Thymus (tissue), 11 donors: ENCODE measurements at regions not wholly inside any gene's neighbourhood (a gene's known extent, or its start where the extent isn't known, plus 50 kb on each side); places are given as distances from the start of the nearest gene placed in this dataset.

Source experiments
- DNase-seq, 9 donors: peaks; one replicate each; pipeline ENCODE4 v3.0.0-alpha.2; 2013; ENCODE audit warnings: low spot score in 9 of 9, low read depth in 6 of 9, missing footprints in 1 of 9
- H3K27ac ChIP-seq, 2 donors: one replicate each; pipeline ENCODE4 v1.5.1; 2013; ENCODE audit warnings: control low read depth in 1 of 2, low read depth in 1 of 2, low read length in 1 of 2, mild to moderate bottlenecking in 1 of 2, moderate library complexity in 1 of 2
- H3K27me3 ChIP-seq, 2 donors: one replicate each; pipeline ENCODE4 v1.5.1; 2013; ENCODE audit warnings: low read length in 1 of 2; ENCODE audit not compliant: control insufficient read depth in 2 of 2, insufficient read depth in 1 of 2
- H3K36me3 ChIP-seq, 2 donors: one replicate each; pipeline ENCODE4 v1.5.1; 2013; ENCODE audit warnings: low read length in 1 of 2, mild to moderate bottlenecking in 1 of 2, moderate library complexity in 1 of 2; ENCODE audit not compliant: control insufficient read depth in 2 of 2, insufficient read depth in 2 of 2
- H3K4me1 ChIP-seq, 2 donors: one replicate each; pipeline ENCODE4 v1.5.1; 2013; ENCODE audit warnings: low read length in 2 of 2; ENCODE audit not compliant: control insufficient read depth in 2 of 2, insufficient read depth in 2 of 2
- H3K4me3 ChIP-seq, 2 donors: one replicate each; pipeline ENCODE4 v1.5.1; 2013; ENCODE audit warnings: low read length in 2 of 2, control low read depth in 1 of 2, mild to moderate bottlenecking in 1 of 2
- H3K9me3 ChIP-seq, 2 donors: one replicate each; pipeline ENCODE4 v1.5.1; 2013; ENCODE audit warnings: low read length in 1 of 2, mild to moderate bottlenecking in 1 of 2; ENCODE audit not compliant: control insufficient read depth in 2 of 2, insufficient read depth in 1 of 2
- WGBS: extraction: QIAGEN DNeasy Blood & Tissue Kit; methylation state at CpG from one replicate; pipeline ENCODE4 v1.1.7; 2013; 5-methylcytosine and 5-hydroxymethylcytosine counted together
- donor health status: healthy.

GRCh38 chr11:82365351-82365750 lies 368.3 kb downstream of the FAM181B start:
- H3K4me3 ChIP-seq, result no peak overlapping the region
- no peak for DNase-seq
- no peaks in the 10 kb centered on the region for H3K27me3 ChIP-seq
- 89% methylated on average over 2 of the region's 2 CpGs for WGBS
- no peaks in the 10 kb centered on the region for H3K9me3 ChIP-seq
- no peak overlapping the region for H3K27ac ChIP-seq
- no peaks in the 10 kb centered on the region for H3K4me1 ChIP-seq
- no peaks in the 10 kb centered on the region for H3K36me3 ChIP-seq

- no peak for DNase-seq
- 89% methylated on average over 2 of the region's 2 CpGs for WGBS
- H3K27me3 ChIP-seq, result no peaks in the 10 kb centered on the region
- H3K27ac ChIP-seq, result no peak overlapping the region
- no peaks in the 10 kb centered on the region for H3K4me1 ChIP-seq
- H3K4me3 ChIP-seq, result no peak overlapping the region
- H3K9me3 ChIP-seq, result no peaks in the 10 kb centered on the region
- H3K36me3 ChIP-seq, result no peaks in the 10 kb centered on the region
These were observed 377.3 kb downstream of the FAM181B start for GRCh38 chr11:82356316-82356715.

GRCh38 chr11:82355313-82355823 lies 378.3 kb downstream of the FAM181B start:
- H3K4me1 ChIP-seq, result no peaks in the 10 kb centered on the region
- no peaks in the 10 kb centered on the region for H3K9me3 ChIP-seq
- H3K27me3 ChIP-seq, result no peaks in the 10 kb centered on the region
- no peaks in the 10 kb centered on the region for H3K36me3 ChIP-seq
- DNase-seq, result no peak
- no peak overlapping the region for H3K4me3 ChIP-seq
- H3K27ac ChIP-seq, result no peak overlapping the region
- WGBS, result 77% methylated on average over 5 of the region's 5 CpGs

GRCh38 chr11:82326853-82327252 lies 406.8 kb downstream of the FAM181B start:
- no peak for DNase-seq
- Histone ChIP-seq H3K4me3 (no peak overlapping the region), H3K9me3 (no peaks in the 10 kb centered on the region), H3K36me3 (no peaks in the 10 kb centered on the region), H3K27me3 (no peaks in the 10 kb centered on the region), H3K4me1 (no peaks in the 10 kb centered on the region), H3K27ac (no peak overlapping the region)
- 85% methylated on average over 3 of the region's 3 CpGs for WGBS

GRCh38 chr11:82321206-82321605 lies 412.5 kb downstream of the FAM181B start:
- H3K9me3 ChIP-seq, result no peaks in the 10 kb centered on the region
- no peaks in the 10 kb centered on the region for H3K27me3 ChIP-seq
- H3K4me1 ChIP-seq, result no peaks in the 10 kb centered on the region
- H3K4me3 ChIP-seq, result no peak overlapping the region
- H3K27ac ChIP-seq, result no peak overlapping the region
- WGBS, result 85% methylated on average over 6 of the region's 6 CpGs
- DNase-seq, result no peak
- H3K36me3 ChIP-seq, result no peaks in the 10 kb centered on the region

GRCh38 chr11:82315093-82315492 lies 418.6 kb downstream of the FAM181B start:
- H3K27me3 ChIP-seq, result no peaks in the 10 kb centered on the region
- WGBS, result 34% methylated on average over 4 of the region's 4 CpGs
- no peaks in the 10 kb centered on the region for H3K4me1 ChIP-seq
- H3K36me3 ChIP-seq, result no peaks in the 10 kb centered on the region
- H3K27ac ChIP-seq, result no peak overlapping the region
- no peak for DNase-seq
- H3K4me3 ChIP-seq, result no peak overlapping the region
- no peaks in the 10 kb centered on the region for H3K9me3 ChIP-seq

GRCh38 chr11:82308979-82309378 lies 424.7 kb downstream of the FAM181B start:
- Histone ChIP-seq H3K36me3 (no peaks in the 10 kb centered on the region), H3K9me3 (no peaks in the 10 kb centered on the region), H3K27me3 (no peaks in the 10 kb centered on the region), H3K4me1 (no peaks in the 10 kb centered on the region), H3K4me3 (no peak overlapping the region), H3K27ac (no peak overlapping the region)
- WGBS, result 85% methylated on average over 2 of the region's 2 CpGs
- DNase-seq, result no peak

- Histone ChIP-seq H3K36me3 (no peaks in the 10 kb centered on the region), H3K27ac (no peak overlapping the region), H3K4me1 (no peaks in the 10 kb centered on the region), H3K4me3 (no peak overlapping the region), H3K9me3 (no peaks in the 10 kb centered on the region), H3K27me3 (no peaks in the 10 kb centered on the region)
- WGBS, result 77% methylated on average over 1 of the region's 1 CpG
- no peak for DNase-seq
These were observed 428.5 kb downstream of the FAM181B start for GRCh38 chr11:82305123-82305522.

- Histone ChIP-seq H3K4me3 (no peak overlapping the region), H3K4me1 (no peaks in the 10 kb centered on the region), H3K27ac (no peak overlapping the region), H3K36me3 (no peaks in the 10 kb centered on the region), H3K27me3 (no peaks in the 10 kb centered on the region), H3K9me3 (no peaks in the 10 kb centered on the region)
- DNase-seq, result no peak
These were observed 430.0 kb downstream of the FAM181B start for GRCh38 chr11:82303671-82304070.

- H3K4me1 ChIP-seq, result no peaks in the 10 kb centered on the region
- no peaks in the 10 kb centered on the region for H3K9me3 ChIP-seq
- no peak overlapping the region for H3K4me3 ChIP-seq
- DNase-seq, result no peak
- WGBS, result 80% methylated on average over 2 of the region's 2 CpGs
- H3K27ac ChIP-seq, result no peak overlapping the region
- H3K36me3 ChIP-seq, result no peaks in the 10 kb centered on the region
- H3K27me3 ChIP-seq, result no peaks in the 10 kb centered on the region
These were observed 445.2 kb downstream of the FAM181B start for GRCh38 chr11:82288471-82288870.
